GM06990 (cell line): ENCODE measurements at regions not wholly inside any gene's neighbourhood (a gene's known extent, or its start where the extent isn't known, plus 50 kb on each side); places are given as distances from the start of the nearest gene placed in this dataset.

Experiments
- DNase-seq: peaks from one replicate; pipeline ENCODE4 v3.0.0-alpha.2; 2011; ENCODE audit not compliant: insufficient read length; ENCODE audit errors: extremely low read depth
- H3K27me3 ChIP-seq: replicated peaks from 2 replicates; pipeline ENCODE4 v1.6.0; 2011; ENCODE audit warnings: low read length; ENCODE audit not compliant: control insufficient read depth, insufficient read depth
- H3K36me3 ChIP-seq: 2 replicates; pipeline ENCODE4 v1.5.1; 2011; ENCODE audit warnings: low read length; ENCODE audit not compliant: control insufficient read depth, insufficient read depth
- H3K4me3 ChIP-seq: replicated peaks from 2 replicates; pipeline ENCODE4 v1.5.1; 2011; ENCODE audit warnings: low read depth, mild to moderate bottlenecking, control low read depth, low read length
- CTCF ChIP-seq: IDR thresholded peaks from 2 replicates; pipeline ENCODE4 v1.5.1; 2011; ENCODE audit warnings: low read length, control low read depth, mild to moderate bottlenecking, inconsistent platforms; ENCODE audit not compliant: insufficient read depth, poor library complexity, severe bottlenecking

DNA sequence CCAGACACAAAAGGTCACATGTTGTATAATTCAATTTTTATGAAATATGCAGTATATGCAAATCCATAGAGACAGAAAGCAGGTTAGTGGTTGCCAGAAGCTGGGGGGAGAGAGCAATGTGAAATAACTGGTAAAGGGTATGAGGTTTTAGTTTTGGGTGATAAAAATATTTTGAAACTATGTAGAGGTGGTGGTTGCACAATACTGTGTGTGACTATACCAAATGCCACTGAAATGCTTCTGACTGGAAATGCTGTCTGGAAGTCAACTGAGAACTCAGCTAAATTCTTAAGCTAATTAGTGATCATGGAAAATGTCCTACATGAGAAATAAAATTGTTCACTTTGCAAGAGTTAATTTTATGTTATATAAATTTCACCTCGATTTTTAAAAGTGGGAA is 65.3 kb upstream of the RXFP2 start:
- no peaks in the 10 kb centered on the region for H3K27me3 ChIP-seq
- TF ChIP-seq CTCF: no peak
- DNase-seq: no peak
- no peaks in the 10 kb centered on the region for H3K36me3 ChIP-seq
- no peak overlapping the region for H3K4me3 ChIP-seq

DNA sequence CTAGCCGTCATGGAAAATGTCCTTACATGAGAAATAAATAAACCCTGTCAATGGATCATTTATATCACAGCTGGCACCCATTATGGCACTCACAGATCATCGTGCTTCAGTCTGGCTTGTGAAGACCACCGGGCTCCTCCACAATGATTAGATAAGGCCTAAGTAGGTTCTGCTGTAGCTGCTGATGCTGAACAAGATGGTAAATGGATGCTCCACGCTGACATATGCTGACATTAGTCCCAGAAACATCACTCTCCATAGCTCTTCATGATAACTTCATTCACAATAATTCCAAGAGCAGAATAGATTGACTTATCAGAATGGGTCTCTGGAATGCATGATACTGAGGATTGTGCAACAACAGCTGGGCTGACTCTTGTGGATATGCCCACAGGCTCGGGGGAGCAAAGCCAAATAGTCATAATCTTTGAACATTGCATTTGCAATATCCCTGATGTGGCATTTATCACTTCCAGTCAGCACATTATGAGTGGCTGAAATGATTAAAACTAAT is 63.8 kb upstream of the RXFP2 start:
- H3K36me3 ChIP-seq: no peaks in the 10 kb centered on the region
- no peaks in the 10 kb centered on the region for H3K27me3 ChIP-seq
- no peak for TF ChIP-seq CTCF
- no peak for DNase-seq
- H3K4me3 ChIP-seq: no peak overlapping the region

- no peaks in the 10 kb centered on the region for H3K36me3 ChIP-seq
- H3K27me3 ChIP-seq: no peaks in the 10 kb centered on the region
- no peak for DNase-seq
- H3K4me3 ChIP-seq: no peak overlapping the region
- no peak for TF ChIP-seq CTCF
Observed at GRCh38 chr13:31681133-31681532, 58.2 kb upstream of the RXFP2 start.

GRCh38 chr13:31684466-31684865 is 54.9 kb upstream of the RXFP2 start:
- no peak for TF ChIP-seq CTCF
- H3K4me3 ChIP-seq: no peak overlapping the region

GRCh38 chr13:31686670-31687425 is 52.5 kb upstream of the RXFP2 start:
- no peak for TF ChIP-seq CTCF
- DNase-seq: no peak
- Histone ChIP-seq H3K27me3 (no peaks in the 10 kb centered on the region), H3K36me3 (no peaks in the 10 kb centered on the region), H3K4me3 (no peak overlapping the region)

More at GRCh38 chr13:31684466-31684865, 54.9 kb upstream of the RXFP2 start:
- Histone ChIP-seq H3K36me3 (no peaks in the 10 kb centered on the region), H3K27me3 (no peaks in the 10 kb centered on the region)
- DNase-seq: no peak
